PC-3 (cell line): ENCODE measurements at regions not wholly inside any gene's neighbourhood (a gene's known extent, or its start where the extent isn't known, plus 50 kb on each side); places are given as distances from the start of the nearest gene placed in this dataset.

Experiments
- EZH2 ChIP-seq: fragments of 300-600 bp; sonication (generic); IDR thresholded peaks from one replicate; pipeline ENCODE4 v1.6.1; 2017; ENCODE audit warnings: antibody characterized with exemption, mild to moderate bottlenecking, low read length; ENCODE audit not compliant: unreplicated experiment
- EZH2phosphoT487 ChIP-seq: fragments of 300-600 bp; sonication (generic); IDR thresholded peaks from 2 replicates; pipeline ENCODE4 v1.6.1; 2018; ENCODE audit warnings: mild to moderate bottlenecking, antibody characterized with exemption, low read length, borderline replicate concordance
- TF ChIP-seq, protein P1 (sequence below): fragments of 300-600 bp; sonication (generic); conservative IDR thresholded peaks from 2 replicates; pipeline ENCODE4 v1.5.1; 2017; ENCODE audit warnings: antibody characterized with exemption, low read depth, mild to moderate bottlenecking, low read length

DNA sequence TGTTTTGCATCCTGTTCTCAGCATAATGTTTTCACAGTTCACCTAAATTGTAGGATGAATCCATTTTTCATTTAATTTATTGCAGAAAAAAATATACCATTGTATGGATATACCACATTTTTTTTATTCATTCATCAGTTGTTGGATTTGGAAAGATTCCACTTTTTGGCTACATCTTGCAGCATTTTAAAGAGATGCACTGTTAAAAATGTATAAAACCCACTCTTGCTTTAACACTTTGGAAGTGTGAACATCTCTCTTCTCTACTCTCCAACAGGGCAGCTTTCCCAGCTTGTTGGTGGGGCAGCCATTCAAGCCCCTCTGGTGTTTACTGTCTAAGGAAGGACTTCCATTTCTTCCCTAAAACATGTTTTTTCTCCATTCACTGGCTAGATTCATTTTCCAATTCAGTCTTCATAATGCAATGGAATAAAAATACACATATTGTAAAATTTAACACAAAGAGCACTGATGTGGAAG is 104.4 kb upstream of the CBLN2 start:
- TF ChIP-seq, protein P1, sequence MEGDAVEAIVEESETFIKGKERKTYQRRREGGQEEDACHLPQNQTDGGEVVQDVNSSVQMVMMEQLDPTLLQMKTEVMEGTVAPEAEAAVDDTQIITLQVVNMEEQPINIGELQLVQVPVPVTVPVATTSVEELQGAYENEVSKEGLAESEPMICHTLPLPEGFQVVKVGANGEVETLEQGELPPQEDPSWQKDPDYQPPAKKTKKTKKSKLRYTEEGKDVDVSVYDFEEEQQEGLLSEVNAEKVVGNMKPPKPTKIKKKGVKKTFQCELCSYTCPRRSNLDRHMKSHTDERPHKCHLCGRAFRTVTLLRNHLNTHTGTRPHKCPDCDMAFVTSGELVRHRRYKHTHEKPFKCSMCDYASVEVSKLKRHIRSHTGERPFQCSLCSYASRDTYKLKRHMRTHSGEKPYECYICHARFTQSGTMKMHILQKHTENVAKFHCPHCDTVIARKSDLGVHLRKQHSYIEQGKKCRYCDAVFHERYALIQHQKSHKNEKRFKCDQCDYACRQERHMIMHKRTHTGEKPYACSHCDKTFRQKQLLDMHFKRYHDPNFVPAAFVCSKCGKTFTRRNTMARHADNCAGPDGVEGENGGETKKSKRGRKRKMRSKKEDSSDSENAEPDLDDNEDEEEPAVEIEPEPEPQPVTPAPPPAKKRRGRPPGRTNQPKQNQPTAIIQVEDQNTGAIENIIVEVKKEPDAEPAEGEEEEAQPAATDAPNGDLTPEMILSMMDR = no peak
- TF ChIP-seq EZH2phosphoT487 = no peak
- TF ChIP-seq EZH2 = no peak
